Activated CD8-positive, alpha-beta memory T cell treated with anti-CD3 and anti-CD28 coated beads, Interleukin-2, amount 50 U/mL, for 24 hours (primary cell): ENCODE measurements at regions not wholly inside any gene's neighbourhood (a gene's known extent, or its start where the extent isn't known, plus 50 kb on each side); places are given as distances from the start of the nearest gene placed in this dataset.
"Not testable (repeated sequence)": the region's sequence is repeated elsewhere in the genome, so short reads cannot be mapped to it uniquely, and the experiment has no call there.

Experiments used
- DNase-seq: peaks from one replicate; pipeline ENCODE4 v3.0.0-alpha.2; 2020; ENCODE audit errors: extremely low read depth

- DNase-seq = not testable (repeated sequence)
Observed at GRCh38 chr1:53399370-53400133, 59.6 kb upstream of the DMRTB1 start.

GRCh38 chr1:53400761-53401674, 58.2 kb upstream of the DMRTB1 start:
- DNase-seq = no peak

- DNase-seq = no peak
Observed at GRCh38 chr1:53401813-53402745, 57.1 kb upstream of the DMRTB1 start.

GRCh38 chr1:53402891-53403655, 56.1 kb upstream of the DMRTB1 start:
- DNase-seq = no peak

GRCh38 chr1:53405737-53406136, 53.5 kb upstream of the DMRTB1 start:
- no peak for DNase-seq

- no peak for DNase-seq
Observed at GRCh38 chr1:53406551-53407235, 52.5 kb upstream of the DMRTB1 start.

GRCh38 chr1:53408013-53408754, 51.0 kb upstream of the DMRTB1 start:
- no peak for DNase-seq

GRCh38 chr1:53408755-53409129, 50.5 kb upstream of the DMRTB1 start:
- DNase-seq = no peak

GRCh38 chr1:53409233-53409632, 50.0 kb upstream of the DMRTB1 start:
- no peak for DNase-seq
